ENCODE measurements at regions not wholly inside any gene's neighbourhood (a gene's known extent, or its start where the extent isn't known, plus 50 kb on each side); places are given as distances from the start of the nearest gene placed in this dataset.
A peak's percentile ranks its signal among the peaks of the same experiment; 100 is the strongest.

DNA sequence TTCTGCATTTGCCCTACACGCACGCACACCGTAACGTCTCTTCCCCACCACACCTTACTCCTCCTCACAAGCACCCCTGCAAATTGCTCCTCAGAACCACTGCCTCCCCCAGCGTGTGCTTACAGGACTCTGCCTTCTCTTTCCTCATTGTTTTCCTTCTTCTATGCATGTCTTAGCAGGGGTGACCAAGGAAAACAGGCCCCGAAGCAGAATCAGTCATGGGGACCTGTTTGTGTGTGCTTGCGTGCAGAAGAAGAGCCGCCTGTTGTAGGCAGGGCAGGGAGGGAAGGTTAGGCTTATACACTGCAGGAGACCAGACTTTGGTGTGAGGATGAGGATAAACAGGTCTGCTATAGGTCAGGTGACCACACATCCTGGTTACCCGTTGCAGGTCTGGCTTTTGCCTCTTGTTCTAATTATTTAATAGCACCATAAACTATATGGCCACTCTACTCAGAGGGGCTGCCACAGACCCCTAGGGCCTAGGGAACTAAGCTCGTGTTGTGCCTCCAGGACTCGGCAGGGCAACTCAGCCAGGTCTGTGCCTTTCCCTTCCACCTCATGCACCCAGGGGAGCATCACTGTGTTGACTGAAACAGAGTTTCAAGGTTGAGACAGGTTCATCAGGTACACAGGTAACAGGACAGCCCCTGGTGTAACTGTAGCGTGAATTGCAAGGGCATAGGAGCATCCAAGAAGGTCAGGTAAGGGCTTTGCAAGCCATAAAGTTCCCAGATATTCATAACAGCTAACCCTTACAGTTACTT, 60.8 kb upstream of the EPS8L3 start:
- DNase-seq (ENCODE audit: low read depth), result no peak
- H3K4me3 ChIP-seq (ENCODE audit: low read depth, low read length), result no peak overlapping the region
- TF ChIP-seq, protein P1, sequence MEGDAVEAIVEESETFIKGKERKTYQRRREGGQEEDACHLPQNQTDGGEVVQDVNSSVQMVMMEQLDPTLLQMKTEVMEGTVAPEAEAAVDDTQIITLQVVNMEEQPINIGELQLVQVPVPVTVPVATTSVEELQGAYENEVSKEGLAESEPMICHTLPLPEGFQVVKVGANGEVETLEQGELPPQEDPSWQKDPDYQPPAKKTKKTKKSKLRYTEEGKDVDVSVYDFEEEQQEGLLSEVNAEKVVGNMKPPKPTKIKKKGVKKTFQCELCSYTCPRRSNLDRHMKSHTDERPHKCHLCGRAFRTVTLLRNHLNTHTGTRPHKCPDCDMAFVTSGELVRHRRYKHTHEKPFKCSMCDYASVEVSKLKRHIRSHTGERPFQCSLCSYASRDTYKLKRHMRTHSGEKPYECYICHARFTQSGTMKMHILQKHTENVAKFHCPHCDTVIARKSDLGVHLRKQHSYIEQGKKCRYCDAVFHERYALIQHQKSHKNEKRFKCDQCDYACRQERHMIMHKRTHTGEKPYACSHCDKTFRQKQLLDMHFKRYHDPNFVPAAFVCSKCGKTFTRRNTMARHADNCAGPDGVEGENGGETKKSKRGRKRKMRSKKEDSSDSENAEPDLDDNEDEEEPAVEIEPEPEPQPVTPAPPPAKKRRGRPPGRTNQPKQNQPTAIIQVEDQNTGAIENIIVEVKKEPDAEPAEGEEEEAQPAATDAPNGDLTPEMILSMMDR (IDR thresholded peaks at IDR 0.05; ENCODE audit: insufficient read depth, low read depth, low read length), result no peak

DNA sequence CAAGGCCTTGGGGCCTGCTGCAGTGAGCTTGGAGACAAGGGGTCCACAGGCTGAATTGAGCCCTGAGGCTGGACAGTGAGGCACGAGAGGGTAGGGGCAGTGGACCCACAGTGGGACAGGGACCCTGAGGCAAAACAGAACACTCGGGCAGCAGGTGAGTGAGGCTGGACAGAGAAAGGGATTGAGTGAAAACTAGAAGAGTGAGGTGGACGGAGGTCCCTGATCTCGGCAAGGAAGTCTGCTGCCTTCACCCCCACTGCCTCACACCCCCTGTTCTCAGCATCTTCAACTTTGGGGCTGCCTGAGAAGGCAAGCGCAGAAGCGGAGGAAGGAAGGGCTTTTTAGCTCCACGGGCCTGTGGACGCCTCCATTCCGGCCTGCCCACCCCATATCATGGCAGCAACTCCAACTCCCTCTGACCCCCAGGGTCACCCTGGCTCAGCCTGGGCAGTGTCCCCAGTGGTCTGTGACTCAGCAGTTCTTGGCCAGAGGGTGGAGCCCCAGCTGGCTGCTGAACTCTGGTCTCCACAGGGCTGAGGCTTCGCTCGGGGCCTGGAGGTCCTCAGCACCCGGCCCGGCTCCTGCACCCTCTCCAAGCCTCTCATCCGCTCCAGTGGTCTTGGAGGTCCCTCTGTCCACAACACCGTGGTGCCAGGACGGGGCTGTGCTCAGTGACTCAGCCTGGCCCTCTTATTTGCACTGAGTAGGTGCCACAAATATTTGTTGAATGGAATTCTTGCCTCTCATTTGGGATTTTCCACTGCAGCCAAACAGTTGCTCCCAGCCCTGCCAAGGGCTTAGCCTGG, 60.0 kb upstream of the EPS8L3 start:
- TF ChIP-seq, protein P1 (IDR thresholded peaks at IDR 0.05; ENCODE audit: insufficient read depth, low read depth, low read length), result peak; percentile 13
- peak; percentile 62 for DNase-seq (ENCODE audit: low read depth)
- no peak overlapping the region for H3K4me3 ChIP-seq (ENCODE audit: low read depth, low read length)

DNA sequence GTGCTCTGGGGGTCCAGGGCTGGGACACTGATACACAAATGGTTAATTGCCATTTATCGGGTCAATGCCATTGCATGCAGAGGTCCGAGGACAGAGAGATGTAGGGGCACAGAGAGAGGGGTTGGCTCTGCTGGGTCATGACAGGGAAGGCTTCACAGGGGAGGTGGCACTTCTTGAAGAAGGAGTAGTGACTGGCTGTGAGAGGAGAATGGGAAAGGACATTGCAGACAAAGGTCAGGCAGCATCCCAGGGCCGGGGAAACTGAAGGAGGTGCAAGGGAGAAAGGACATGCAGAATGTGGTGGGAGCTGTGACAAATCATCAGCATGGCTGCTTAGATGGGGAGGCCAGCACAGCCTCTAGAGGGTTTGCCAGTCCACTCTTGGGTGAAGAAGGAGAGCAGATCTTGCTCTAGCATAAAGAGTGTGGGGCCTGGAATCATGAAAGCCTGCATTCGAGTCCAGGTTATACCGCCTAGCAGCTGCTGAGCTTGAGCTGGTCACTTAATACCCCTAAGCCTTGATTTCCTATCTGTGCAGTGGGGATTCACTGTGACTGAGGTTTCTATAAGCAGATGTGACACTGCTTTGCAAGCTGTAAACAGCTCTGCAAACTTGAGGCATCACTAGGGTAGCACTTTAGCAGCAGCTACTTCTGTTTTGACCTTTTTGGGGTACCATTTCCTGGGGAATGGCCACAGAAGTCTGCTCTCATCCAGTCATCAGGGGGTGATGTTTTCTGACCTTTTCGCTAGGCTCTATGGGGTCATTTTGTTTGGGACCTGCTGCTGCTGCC, 59.2 kb upstream of the EPS8L3 start:
- DNase-seq (ENCODE audit: low read depth), result no peak
- TF ChIP-seq, protein P1 (IDR thresholded peaks at IDR 0.05; ENCODE audit: insufficient read depth, low read depth, low read length), result no peak
- no peak overlapping the region for H3K4me3 ChIP-seq (ENCODE audit: low read depth, low read length)

DNA sequence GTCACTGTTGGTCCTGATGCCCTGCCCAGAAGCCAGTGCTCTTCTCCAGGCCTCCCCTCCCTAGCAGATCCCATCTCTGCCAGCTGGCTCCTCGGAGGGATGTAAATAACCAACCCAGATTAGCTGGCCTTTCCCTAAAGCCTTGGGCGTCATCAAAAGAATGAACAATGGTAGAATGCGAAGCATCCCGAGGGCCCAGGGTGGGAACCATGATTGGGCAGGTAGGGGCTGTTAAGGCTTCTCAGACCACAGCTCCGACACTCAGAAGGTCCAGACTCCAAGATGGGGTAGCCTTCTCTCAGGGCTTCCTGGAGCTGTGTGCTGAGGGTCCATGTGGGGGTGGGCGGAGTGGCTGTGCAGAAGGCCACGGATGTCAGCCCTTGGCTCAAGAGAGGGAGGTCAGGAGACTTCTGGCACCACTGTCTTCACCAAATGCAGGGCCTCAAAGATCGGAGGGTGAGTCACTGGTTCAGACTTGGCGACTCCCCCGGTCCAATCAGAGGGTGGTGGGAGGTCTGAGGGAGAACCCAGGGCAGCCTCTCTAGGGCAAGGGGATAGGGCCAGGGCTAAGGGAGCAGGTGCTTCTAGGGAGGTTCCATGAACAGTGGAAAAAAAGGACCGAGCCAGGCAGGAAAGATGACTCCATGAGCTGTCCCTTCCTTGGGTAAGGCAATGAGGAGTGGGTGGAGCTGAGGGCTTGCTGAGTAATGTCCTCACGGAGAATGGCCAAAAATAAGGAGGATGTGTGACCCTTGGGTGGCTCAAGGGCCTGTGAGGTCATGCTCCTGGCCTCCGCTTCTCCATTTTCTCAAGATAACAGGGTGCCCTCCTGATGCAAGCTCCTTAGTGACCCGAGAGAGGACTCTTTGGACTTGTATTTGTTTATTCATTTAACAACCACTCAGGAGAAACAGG, 58.4 kb upstream of the EPS8L3 start:
- TF ChIP-seq, protein P1 (IDR thresholded peaks at IDR 0.05; ENCODE audit: insufficient read depth, low read depth, low read length), result no peak
- no peak overlapping the region for H3K4me3 ChIP-seq (ENCODE audit: low read depth, low read length)
- DNase-seq (ENCODE audit: low read depth), result no peak

DNA sequence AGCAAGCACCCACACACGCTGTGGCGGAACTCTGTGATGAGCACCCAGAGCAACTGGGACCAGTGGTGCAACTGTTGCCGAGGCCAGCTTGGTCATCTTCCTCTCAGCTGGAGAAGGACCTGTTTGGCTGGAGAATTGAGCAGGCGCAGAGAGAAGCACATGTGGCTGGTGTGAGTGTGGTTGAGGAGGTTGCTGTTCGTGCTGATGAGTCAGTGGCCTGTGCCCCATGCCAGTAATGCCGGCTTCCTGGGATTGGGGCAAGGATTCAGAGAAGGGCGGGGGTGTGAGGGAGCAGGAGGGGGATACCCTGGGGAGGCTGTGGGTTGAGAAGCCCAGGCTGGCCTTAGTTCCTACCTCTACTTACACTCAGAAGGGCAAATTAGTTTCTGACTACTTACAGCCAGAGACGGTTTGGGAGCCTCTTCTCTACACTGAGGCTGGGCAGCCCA, 57.5 kb upstream of the EPS8L3 start:
- no peak overlapping the region for H3K4me3 ChIP-seq (ENCODE audit: low read depth, low read length)
- TF ChIP-seq, protein P1 (IDR thresholded peaks at IDR 0.05; ENCODE audit: insufficient read depth, low read depth, low read length), result no peak
- peak; percentile 88 for DNase-seq (ENCODE audit: low read depth)

DNA sequence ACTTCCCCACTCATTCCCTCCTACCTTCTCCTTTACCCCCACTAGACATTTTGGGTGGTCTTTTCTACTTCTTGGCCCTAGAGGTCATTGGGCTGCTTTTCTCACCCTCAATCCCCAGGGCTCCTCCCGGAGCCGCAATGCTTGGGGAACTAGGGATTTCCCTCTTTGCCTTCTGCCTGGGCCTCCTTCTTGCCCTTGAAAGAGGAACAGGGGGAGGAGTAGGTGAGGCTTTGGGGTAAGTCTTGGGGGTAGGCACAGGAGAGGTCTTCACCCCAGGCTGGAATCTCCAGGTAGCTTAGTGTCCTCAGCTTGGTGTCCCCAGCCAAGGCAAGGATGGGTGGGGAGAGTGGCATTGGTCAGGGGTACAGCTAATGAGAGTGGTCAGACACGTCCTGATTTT, 56.2 kb upstream of the EPS8L3 start:
- no peak overlapping the region for H3K4me3 ChIP-seq (ENCODE audit: low read depth, low read length)
- no peak for DNase-seq (ENCODE audit: low read depth)
- TF ChIP-seq, protein P1 (IDR thresholded peaks at IDR 0.05; ENCODE audit: insufficient read depth, low read depth, low read length), result no peak
